ENCODE measurements at regions not wholly inside any gene's neighbourhood (a gene's known extent, or its start where the extent isn't known, plus 50 kb on each side); places are given as distances from the start of the nearest gene placed in this dataset.
A peak's percentile ranks its signal among the peaks of the same experiment; 100 is the strongest.

DNA sequence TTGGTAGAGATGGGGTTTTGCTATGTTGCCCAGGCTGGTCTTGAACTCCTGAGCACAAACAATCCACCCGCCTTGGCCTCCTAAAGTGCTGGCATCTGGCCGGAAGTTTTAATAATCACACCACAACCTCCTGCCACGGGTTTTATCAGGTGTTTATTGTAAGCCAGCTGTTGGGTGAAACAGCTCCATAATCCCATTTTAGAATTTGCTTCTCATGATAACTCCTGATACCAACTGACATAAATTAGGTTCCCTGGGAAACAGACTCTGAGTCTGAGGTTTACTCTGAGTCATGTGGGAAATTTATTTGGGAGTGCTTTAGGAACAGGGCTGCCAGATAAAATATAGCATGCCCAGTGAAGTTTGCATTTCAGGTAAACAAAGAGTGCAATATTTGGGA, 122.6 kb upstream of the MED13 start:
- H3K36me3 ChIP-seq (replicated peaks; ENCODE audit: insufficient read depth, low read depth) = no peaks in the 10 kb centered on the region
- peak; percentile 24 for DNase-seq (ENCODE audit: low spot score)
- H3K27me3 ChIP-seq = no peaks in the 10 kb centered on the region
- no peak for TF ChIP-seq EZH2phosphoT487 (IDR thresholded peaks at IDR 0.05; ENCODE audit: low read depth, severe bottlenecking, unreplicated experiment)
- no peak for TF ChIP-seq EZH2 (IDR thresholded peaks at IDR 0.05; ENCODE audit: borderline replicate concordance)
- no peak for TF ChIP-seq CTCF (IDR thresholded peaks at IDR 0.05; ENCODE audit: poor library complexity)
- H4K20me1 ChIP-seq (ENCODE audit: insufficient read depth, poor library complexity, severe bottlenecking) = no peaks in the 10 kb centered on the region
- H3K4me3 ChIP-seq = no peak overlapping the region
- H3K9me2 ChIP-seq (replicated peaks; ENCODE audit: insufficient read depth) = no peaks in the 10 kb centered on the region
- H3K4me2 ChIP-seq = no peak overlapping the region
- H3K27ac ChIP-seq = peak overlapping the region; percentile 76
- no peaks in the 10 kb centered on the region for H3K9me3 ChIP-seq (ENCODE audit: low read depth)
- H3K79me2 ChIP-seq = no peaks in the 10 kb centered on the region
- H3K4me1 ChIP-seq (ENCODE audit: insufficient read depth) = peaks cover 11% of the 10 kb centered on the region
- WGBS (ENCODE audit: low lambda C conversion rate, missing lambda C conversion rate) = 50% methylated on average over 3 of the region's 3 CpGs
- H2AFZ ChIP-seq = no peak overlapping the region

- H4K20me1 ChIP-seq (ENCODE audit: insufficient read depth, poor library complexity, severe bottlenecking) = no peaks in the 10 kb centered on the region
- no peaks in the 10 kb centered on the region for H3K79me2 ChIP-seq
- no peak overlapping the region for H3K4me2 ChIP-seq
- TF ChIP-seq EZH2phosphoT487 (IDR thresholded peaks at IDR 0.05; ENCODE audit: low read depth, severe bottlenecking, unreplicated experiment) (no peak), CTCF (IDR thresholded peaks at IDR 0.05; ENCODE audit: poor library complexity) (no peak), EZH2 (IDR thresholded peaks at IDR 0.05; ENCODE audit: borderline replicate concordance) (no peak)
- H3K9me3 ChIP-seq (ENCODE audit: low read depth) = no peaks in the 10 kb centered on the region
- H3K27ac ChIP-seq = peak overlapping the region; percentile 45
- no peak overlapping the region for H2AFZ ChIP-seq
- no peaks in the 10 kb centered on the region for H3K27me3 ChIP-seq
- H3K9me2 ChIP-seq (replicated peaks; ENCODE audit: insufficient read depth) = no peaks in the 10 kb centered on the region
- H3K36me3 ChIP-seq (replicated peaks; ENCODE audit: insufficient read depth, low read depth) = no peaks in the 10 kb centered on the region
- 69% methylated on average over 3 of the region's 3 CpGs for WGBS (ENCODE audit: low lambda C conversion rate, missing lambda C conversion rate)
- H3K4me1 ChIP-seq (ENCODE audit: insufficient read depth) = peaks cover 11% of the 10 kb centered on the region
- no peak for DNase-seq (ENCODE audit: low spot score)
- no peak overlapping the region for H3K4me3 ChIP-seq
Observed at GRCh38 chr17:62186841-62187240, 121.8 kb upstream of the MED13 start.

DNA sequence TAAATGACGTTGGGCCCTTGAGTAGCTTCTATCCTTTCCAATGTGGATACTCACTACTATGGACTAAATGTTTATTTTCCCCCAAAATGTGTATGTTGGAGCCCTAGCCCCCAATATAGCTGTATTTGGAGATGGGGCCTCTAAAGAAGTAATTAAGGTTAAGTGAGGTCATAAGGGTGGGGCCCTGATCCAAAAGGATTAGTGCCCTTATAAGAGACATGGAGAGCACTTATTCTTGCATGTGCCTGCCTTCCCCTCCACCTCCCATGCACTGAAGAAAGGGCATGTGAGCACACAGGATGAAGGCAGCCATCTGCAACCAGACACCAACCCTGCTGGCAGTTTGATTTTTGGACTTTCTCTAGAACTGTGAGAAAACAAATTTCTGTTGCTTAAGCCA, 115.7 kb upstream of the MED13 start:
- no peaks in the 10 kb centered on the region for H3K27me3 ChIP-seq
- H3K4me1 ChIP-seq (ENCODE audit: insufficient read depth) = peaks cover 6% of the 10 kb centered on the region
- no peak overlapping the region for H2AFZ ChIP-seq
- H3K9me2 ChIP-seq (replicated peaks; ENCODE audit: insufficient read depth) = no peaks in the 10 kb centered on the region
- no peaks in the 10 kb centered on the region for H3K36me3 ChIP-seq (replicated peaks; ENCODE audit: insufficient read depth, low read depth)
- no peak overlapping the region for H3K27ac ChIP-seq
- no peaks in the 10 kb centered on the region for H4K20me1 ChIP-seq (ENCODE audit: insufficient read depth, poor library complexity, severe bottlenecking)
- no peaks in the 10 kb centered on the region for H3K79me2 ChIP-seq
- TF ChIP-seq EZH2 (IDR thresholded peaks at IDR 0.05; ENCODE audit: borderline replicate concordance) = no peak
- no peak for TF ChIP-seq EZH2phosphoT487 (IDR thresholded peaks at IDR 0.05; ENCODE audit: low read depth, severe bottlenecking, unreplicated experiment)
- 95% methylated on average over 1 of the region's 1 CpG for WGBS (ENCODE audit: low lambda C conversion rate, missing lambda C conversion rate)
- no peak overlapping the region for H3K4me3 ChIP-seq
- DNase-seq (ENCODE audit: low spot score) = no peak
- no peaks in the 10 kb centered on the region for H3K9me3 ChIP-seq (ENCODE audit: low read depth)
- no peak overlapping the region for H3K4me2 ChIP-seq

- no peaks in the 10 kb centered on the region for H4K20me1 ChIP-seq (ENCODE audit: insufficient read depth, poor library complexity, severe bottlenecking)
- H3K9me3 ChIP-seq (ENCODE audit: low read depth) = no peaks in the 10 kb centered on the region
- no peak overlapping the region for H3K4me3 ChIP-seq
- H3K27me3 ChIP-seq = no peaks in the 10 kb centered on the region
- TF ChIP-seq CTCF (IDR thresholded peaks at IDR 0.05; ENCODE audit: poor library complexity) = peak; percentile 25
- no peak for TF ChIP-seq EZH2 (IDR thresholded peaks at IDR 0.05; ENCODE audit: borderline replicate concordance)
- no peak for TF ChIP-seq EZH2phosphoT487 (IDR thresholded peaks at IDR 0.05; ENCODE audit: low read depth, severe bottlenecking, unreplicated experiment)
- H2AFZ ChIP-seq = no peak overlapping the region
- no peaks in the 10 kb centered on the region for H3K79me2 ChIP-seq
- WGBS (ENCODE audit: low lambda C conversion rate, missing lambda C conversion rate) = 87% methylated on average over 5 of the region's 5 CpGs
- no peaks in the 10 kb centered on the region for H3K36me3 ChIP-seq (replicated peaks; ENCODE audit: insufficient read depth, low read depth)
- H3K27ac ChIP-seq = peak overlapping the region; percentile 72
- peaks cover 6% of the 10 kb centered on the region for H3K4me1 ChIP-seq (ENCODE audit: insufficient read depth)
- H3K9me2 ChIP-seq (replicated peaks; ENCODE audit: insufficient read depth) = no peaks in the 10 kb centered on the region
- DNase-seq (ENCODE audit: low spot score) = peak; percentile 75
- H3K4me2 ChIP-seq = no peak overlapping the region
Observed at GRCh38 chr17:62179525-62180161, 114.6 kb upstream of the MED13 start.

Measured in hepatocyte (in vitro differentiated cells).